NCI-H1417 treated with DMSO at 0.1 percent for 48 hours (cell line): ENCODE measurements at regions not wholly inside any gene's neighbourhood (a gene's known extent, or its start where the extent isn't known, plus 50 kb on each side); places are given as distances from the start of the nearest gene placed in this dataset.
"Not testable (repeated sequence)": the region's sequence is repeated elsewhere in the genome, so short reads cannot be mapped to it uniquely, and the experiment has no call there.

Experiments used
- DNase-seq: peaks from one replicate; lab custom pipeline; 2025; lab: John Stamatoyannopoulos, UW

- no peak for DNase-seq
These were observed 228.3 kb upstream of the WSB1 start for GRCh38 chr17:27065588-27065987.

GRCh38 chr17:27066315-27066714, 227.6 kb upstream of the WSB1 start:
- no peak for DNase-seq

DNA sequence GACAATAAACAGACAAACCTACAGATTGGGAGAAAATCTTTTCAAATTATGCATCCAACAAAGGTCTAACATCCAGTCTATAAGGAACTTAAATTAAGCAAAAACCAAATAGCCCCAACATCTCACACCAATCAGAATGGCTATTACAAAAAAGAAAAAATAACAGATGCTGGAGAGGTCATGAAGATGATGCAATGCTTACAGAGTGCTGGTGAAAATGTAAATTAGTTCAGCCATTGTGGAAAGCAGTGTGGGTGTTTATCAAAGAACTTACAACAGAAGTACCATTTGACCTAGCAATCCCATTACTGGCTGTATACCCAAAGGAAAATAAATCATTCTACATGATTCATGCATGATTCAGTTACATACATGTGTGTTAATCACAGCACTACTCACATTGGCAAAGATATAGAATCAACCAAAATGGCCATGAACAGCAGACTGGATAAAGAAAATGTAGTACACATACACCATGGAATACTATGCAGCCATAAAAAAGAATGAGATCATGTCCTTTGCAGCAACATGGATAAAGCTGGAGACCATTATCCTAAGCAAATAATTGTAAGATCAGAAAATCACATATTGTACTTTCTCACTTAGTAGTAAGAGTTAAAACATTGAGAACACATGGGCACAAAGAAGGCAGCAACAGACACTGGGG, 223.9 kb upstream of the WSB1 start:
- no peak for DNase-seq

DNA sequence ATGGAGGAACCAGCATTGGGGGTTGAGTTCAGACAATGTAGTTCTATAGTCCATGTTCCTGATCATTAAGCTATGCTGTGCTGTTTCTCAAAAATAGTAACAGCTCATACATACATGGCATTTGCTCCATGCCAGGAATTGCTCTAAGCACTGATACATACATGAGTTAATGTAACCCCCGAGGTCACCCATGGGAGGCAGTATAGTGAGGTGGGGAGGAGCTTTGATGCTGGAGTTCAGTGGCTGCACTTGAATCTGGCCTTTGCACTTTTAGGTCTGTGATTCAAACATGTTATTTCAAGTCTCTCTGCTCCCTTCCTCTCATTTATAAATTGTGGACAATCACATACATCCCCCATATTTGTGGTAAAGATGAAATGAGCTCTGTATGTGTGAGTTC, 223.1 kb upstream of the WSB1 start:
- no peak for DNase-seq

DNA sequence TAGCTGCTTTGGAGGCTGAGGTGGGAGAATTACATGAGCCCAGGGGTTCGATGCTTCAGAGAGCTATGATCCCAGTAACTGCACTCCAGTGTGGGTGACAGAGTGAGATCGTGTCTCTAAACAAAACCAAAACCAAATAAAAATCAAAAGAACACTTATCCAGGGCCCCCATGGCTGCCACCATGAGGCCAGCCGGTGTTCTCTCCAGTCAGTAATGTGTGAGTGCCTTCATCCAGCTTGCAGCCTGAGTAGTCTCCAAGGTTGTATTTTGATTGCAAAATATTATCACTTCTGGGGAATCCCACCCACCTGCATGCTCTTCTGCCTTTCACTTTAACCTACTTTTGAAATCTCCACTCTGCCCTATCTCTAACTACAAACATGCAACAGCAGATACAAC, 221.0 kb upstream of the WSB1 start:
- DNase-seq, result no peak

DNA sequence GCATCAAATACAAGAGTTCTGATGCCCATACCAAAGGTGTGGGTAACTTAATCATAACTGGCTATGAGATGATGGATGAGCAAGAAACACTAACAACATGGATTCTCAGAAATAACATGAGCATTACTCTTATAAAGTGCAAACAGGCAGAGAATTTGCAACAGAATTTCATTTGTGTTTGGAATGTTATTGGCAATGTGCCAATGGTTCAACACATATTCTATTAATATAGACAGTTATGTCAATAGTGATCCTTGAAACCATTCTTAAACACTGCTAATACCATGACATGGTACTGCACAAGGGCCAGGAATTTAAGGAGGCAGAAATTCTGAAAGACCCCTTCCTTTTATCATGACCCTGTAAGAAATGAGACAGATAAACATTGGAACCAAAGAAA, 217.1 kb upstream of the WSB1 start:
- no peak for DNase-seq

DNA sequence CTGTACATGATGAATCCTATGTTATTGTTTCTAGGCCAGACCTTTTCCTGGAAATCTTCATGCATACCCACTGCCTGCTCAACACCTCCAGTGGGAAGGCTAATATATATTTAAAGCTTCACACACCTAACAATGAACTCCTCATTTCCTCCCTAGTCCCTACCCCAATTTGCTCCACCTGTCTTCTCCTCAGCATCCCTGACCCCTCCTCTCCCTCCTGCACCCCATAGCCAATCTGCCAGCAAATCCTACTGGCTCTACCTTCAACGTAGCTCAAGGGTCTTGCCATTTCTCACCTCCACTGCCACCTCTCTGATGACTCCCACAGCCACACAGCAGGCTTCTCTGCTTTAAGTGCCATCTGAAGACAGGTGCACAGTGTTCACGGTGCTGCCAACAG, 215.6 kb upstream of the WSB1 start:
- DNase-seq, result no peak

DNA sequence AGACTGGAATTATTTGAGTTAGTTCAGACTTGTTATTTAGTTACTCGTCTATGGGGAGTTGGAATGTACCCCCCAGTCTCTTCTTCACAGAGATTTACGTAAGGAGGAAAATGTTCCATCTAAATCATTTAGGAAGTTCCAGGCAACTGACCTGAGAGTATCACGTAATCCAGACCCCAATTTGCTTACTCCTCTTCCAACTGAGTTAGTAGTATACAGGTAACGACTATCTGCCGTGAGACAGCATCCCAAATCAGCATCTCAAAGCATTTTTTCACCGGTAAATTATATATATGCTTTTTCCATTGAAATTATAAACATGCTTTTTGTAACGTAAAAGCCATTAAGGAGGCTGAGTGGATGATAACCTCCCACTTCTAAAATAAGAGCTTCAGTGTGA, 214.3 kb upstream of the WSB1 start:
- no peak for DNase-seq

- no peak for DNase-seq
These were observed 212.8 kb upstream of the WSB1 start for GRCh38 chr17:27081002-27081638.

DNA sequence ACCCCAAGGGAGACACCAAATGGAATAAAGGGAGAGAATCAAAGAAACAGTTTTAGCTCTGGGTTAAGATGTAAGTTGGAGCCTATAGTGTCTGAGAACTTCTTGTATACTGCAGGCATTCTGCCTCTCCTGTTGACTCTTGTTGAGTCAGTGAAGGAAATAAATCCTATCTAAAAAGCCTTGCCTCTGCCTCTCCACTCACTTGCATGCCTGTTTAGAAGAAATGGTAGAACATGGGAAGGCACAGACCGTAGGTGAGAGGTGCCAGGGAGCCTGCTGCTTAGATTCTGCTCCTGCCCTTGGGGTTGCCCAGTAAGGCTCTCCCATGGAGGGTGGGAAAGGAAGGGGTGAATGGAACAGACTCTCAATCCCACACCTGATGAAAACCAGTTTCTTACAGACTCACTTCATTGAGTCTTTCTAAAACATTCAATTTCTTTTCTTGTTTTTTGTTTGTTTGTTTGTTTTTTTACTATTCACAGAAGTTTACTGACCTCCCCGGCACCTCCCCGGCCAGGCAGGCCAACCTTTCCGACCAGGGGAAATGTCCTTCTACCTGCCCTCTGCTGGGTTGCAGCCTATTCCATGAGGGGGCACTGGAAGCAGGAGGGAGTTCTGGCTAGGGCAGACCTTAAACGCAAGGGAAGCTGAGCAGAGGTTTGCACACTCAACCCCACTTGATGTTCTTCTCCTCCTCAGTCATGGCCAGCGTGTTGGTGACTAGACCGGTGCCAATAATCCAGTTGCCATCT, 211.7 kb upstream of the WSB1 start:
- DNase-seq, result no peak

GRCh38 chr17:27082775-27083154, 211.1 kb upstream of the WSB1 start:
- no peak for DNase-seq

DNA sequence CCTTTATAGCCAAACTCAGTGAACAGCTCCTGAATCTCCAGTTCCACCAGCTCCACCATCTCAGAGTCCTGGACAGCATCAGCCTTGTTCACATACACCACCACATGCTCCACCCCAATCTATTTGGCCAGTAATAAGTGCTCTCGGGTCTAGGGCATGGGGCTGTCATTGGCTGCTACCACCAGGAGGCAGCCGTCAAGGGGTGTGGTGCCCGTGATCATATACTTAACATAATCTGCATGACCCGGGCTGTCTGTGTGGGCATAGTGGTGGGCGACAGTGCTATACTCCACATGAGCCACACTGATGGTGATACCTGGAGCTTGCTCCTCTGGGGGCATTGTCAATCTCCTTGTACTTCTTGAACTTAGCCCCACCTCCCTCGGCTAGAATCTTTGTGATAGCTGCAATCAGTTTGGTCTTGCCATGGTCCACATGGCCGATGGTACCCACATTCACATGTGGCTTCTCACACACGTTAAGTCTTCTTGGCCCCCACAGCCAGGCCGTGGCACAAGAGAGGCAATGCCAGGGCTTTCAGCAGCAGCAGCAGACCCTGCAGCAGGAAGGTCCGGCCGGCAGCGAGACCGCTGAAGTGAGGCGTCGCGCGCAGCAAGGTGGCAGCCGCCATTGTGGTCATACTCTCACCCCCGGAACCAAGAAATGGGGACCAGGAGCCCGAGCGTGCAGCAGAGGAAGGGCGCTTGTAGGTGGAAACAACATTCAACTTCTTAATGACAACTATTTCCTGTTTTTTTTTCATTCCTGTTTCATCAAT, 210.3 kb upstream of the WSB1 start:
- no peak for DNase-seq

GRCh38 chr17:27085517-27085916, 208.4 kb upstream of the WSB1 start:
- DNase-seq, result no peak

- DNase-seq, result no peak
These were observed 207.4 kb upstream of the WSB1 start for GRCh38 chr17:27086526-27086925.

- no peak for DNase-seq
These were observed 205.8 kb upstream of the WSB1 start for GRCh38 chr17:27087935-27088766.

DNA sequence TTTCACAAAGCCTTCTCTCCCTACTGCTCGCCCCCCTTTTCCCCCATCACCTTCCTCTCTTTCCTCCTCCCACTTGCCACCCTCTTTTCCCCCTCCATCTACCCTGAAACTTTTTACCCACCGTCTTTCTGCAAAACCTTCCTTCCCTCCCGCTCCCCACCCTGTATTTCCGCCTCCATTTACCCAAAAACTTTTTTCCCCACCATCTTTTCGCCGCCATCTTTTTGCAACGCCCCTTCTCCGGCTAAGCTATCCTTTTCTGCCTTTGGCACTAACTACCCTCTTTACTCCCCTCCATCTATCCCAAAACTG, 205.2 kb upstream of the WSB1 start:
- no peak for DNase-seq

DNA sequence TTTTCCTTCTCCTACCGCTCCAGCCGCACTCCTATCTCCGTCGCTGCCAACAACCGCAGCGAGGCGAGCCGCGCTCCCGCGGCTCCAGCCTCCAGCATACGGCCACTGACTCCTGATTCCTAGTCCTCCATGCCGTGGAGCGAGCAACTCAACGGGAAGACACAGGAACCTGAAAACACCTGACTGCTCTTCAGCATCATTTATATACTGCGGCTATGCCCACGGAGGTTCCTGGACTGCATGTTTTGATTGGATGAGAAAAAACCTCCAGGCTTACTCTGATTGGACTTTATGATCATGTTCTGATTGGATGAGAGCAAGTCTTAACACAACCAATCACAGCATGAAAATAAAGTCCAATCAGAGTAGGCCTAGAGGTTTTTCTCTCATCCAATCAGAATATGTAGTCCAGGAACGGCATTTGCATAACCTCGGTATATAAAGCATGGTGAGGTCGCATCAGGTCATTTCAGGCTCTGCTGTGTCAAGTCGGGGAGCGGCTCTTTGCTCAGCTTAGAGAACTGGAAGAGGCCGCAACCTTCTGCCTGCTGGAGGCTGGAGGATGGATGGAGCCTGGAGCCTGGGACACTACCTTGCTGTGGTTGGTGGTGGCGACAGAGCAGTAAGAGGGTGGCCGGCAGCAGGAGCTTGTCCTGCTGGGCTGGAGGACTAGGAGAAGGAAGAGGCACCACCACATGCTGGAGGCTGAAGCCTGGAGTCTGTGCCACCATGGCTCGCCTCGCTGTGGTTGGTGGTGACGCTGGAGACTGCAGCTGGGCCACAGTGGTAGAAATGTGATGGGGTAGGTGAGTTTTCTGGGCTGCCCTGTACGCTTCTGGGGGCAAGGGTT, 204.6 kb upstream of the WSB1 start:
- not testable (repeated sequence) for DNase-seq

DNA sequence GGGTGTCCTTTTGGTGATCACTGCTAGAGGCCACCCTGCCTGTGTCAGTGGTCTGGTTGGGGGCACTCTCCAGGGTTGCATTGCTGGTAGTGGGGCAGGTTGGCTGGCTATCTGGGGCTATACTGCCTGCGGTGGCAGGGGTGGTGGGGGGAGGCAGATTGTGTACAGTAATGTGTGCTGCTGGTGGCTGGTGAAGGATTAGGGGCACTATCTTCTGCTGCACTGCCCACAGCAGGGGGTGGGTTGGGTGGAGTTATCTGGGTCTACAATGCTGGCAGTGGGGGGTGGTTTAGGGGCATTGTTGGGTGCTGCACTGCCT, 204.0 kb upstream of the WSB1 start:
- no peak for DNase-seq

DNA sequence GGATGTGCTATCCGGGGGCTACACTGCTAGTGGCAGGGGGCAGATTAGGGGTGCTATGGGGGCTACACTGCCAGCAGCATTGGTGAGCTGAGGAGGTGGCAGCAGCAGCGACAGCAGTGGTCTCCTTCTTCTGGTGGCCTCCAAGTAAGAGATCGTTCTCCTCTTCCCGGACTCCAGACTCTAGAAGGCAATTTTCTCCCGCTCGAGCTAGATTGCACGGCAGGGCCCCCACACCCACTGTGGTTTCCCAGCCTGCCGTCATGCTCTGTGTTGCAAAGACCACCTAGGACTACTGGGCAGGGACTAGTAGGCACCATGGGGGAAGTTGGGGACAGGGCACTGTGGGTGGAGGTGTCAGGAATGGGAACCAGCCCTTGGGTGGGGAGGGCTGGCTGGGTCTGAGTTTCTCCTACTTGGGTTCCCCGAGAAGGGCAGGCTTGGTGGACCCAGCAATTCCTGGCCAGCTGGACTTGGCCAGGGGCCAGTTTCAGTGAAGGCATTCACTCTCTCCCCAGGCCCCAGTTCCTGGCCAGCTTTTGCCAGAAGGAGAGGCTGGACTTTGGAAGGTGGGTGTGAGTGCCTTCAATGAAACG, 203.4 kb upstream of the WSB1 start:
- not testable (repeated sequence) for DNase-seq

DNA sequence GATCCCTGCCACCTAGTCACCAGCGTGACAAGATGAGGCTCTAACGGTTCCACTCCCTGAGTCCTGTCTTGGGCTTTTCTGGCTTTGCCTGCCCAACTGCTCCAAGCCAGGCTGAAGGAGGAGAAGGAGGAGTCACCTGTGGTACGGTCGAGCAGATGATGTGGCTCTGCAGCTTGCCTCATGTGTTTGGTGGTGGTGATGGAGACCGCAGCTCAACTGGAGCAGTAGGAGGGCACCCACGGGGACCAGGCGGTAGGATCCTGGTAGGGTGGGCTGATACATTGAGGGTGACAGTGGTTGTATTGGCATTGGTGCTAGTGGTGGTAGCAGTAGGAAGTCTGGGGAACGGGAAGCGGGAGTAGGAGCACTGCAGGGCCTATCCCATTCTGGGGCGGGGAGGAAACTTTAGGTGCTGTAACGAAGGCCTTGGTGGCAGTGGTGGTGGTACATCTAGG, 202.8 kb upstream of the WSB1 start:
- no peak for DNase-seq

DNA sequence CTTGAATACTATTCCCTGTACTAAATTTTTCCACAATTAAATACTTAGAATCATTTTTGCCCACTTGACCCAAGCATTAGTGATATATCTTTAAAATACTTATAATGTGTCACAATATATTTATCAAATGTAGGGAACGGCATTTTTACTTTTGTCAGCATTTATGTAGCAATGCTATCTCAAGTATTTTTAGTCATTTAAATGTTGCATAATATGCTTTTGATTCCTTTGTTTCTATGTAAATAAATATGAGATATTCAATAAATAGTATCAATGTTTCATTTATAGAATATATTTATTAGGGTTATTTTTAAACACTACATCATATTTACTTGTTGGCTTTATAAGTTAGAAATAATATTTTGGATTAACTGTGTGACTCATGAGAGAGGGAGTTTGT, 199.7 kb upstream of the WSB1 start:
- DNase-seq, result not testable (repeated sequence)
